HepG2 (cell line): ENCODE measurements at regions not wholly inside any gene's neighbourhood (a gene's known extent, or its start where the extent isn't known, plus 50 kb on each side); places are given as distances from the start of the nearest gene placed in this dataset.

ENCODE experiments used
- ATF7 ChIP-seq, 2 experiments: fragments of 450-650 bp in 1 of 2; sonication (generic) in 1 of 2; formaldehyde crosslinking in 1 of 2; IDR thresholded peaks; 2 replicates each; pipeline versions ENCODE4 v1.4.0 to v1.6.1; 2016 to 2020; ENCODE audit warnings: antibody characterized with exemption in 1 of 2, mild to moderate bottlenecking in 1 of 2, missing genetic modification reagents in 1 of 2
- DMAP1 ChIP-seq: IDR thresholded peaks from 2 replicates; pipeline ENCODE4 v1.6.1; 2016
- ISL2 ChIP-seq: sonication (generic); formaldehyde crosslinking; IDR thresholded peaks from 2 replicates; pipeline ENCODE4 v1.5.0; 2020; ENCODE audit warnings: missing genetic modification reagents
- KDM3A ChIP-seq: IDR thresholded peaks from 2 replicates; pipeline ENCODE4 v1.6.1; 2018; ENCODE audit warnings: low read depth, missing compliant biosample characterization
- MAZ ChIP-seq, 2 experiments: sonication (generic) in 1 of 2; formaldehyde crosslinking in 1 of 2; IDR thresholded peaks; 2 replicates each; pipeline versions ENCODE4 v1.5.0 to v1.6.1; 2012 to 2020; ENCODE audit warnings: low read depth in 2 of 2, mild to moderate bottlenecking in 2 of 2, borderline replicate concordance in 1 of 2, improper control_type of control experiment in 1 of 2, low read length in 1 of 2, missing genetic modification reagents in 1 of 2, moderate library complexity in 1 of 2
- MXD4 ChIP-seq: IDR thresholded peaks from 2 replicates; pipeline ENCODE4 v1.6.1; 2016; ENCODE audit warnings: mild to moderate bottlenecking, missing biosample characterization, missing genetic modification reagents
- PATZ1 ChIP-seq: sonication (generic); formaldehyde crosslinking; IDR thresholded peaks from 2 replicates; pipeline ENCODE4 v1.4.0; 2020; ENCODE audit warnings: missing genetic modification reagents
- SOX13 ChIP-seq, 3 experiments: fragments of 450-650 bp in 1 of 3; sonication (generic) in 1 of 3; formaldehyde crosslinking in 1 of 3; IDR thresholded peaks in 2 of 3; conservative IDR thresholded peaks in 1 of 3; 2 replicates each; pipeline versions ENCODE4 v1.5.0 to v1.6.1; 2016 to 2020; ENCODE audit warnings: antibody characterized with exemption in 1 of 3, mild to moderate bottlenecking in 1 of 3, missing compliant biosample characterization in 1 of 3, missing genetic modification reagents in 1 of 3, moderate library complexity in 1 of 3
- TBP ChIP-seq: sonication (generic); formaldehyde crosslinking; IDR thresholded peaks from 2 replicates; pipeline ENCODE4 v1.5.0; 2020; ENCODE audit warnings: missing genetic modification reagents
- ZHX2 ChIP-seq, 2 experiments: sonication (generic) in 1 of 2; formaldehyde crosslinking in 1 of 2; IDR thresholded peaks; 2 replicates each; pipeline versions ENCODE4 v1.6.1 to v1.9.0; 2014 to 2022; ENCODE audit warnings: antibody characterized with exemption in 1 of 2, borderline replicate concordance in 1 of 2, inconsistent platforms in 1 of 2, low read depth in 1 of 2, missing genetic modification reagents in 1 of 2
- ZNF136 ChIP-seq: sonication (generic); formaldehyde crosslinking; IDR thresholded peaks from 2 replicates; pipeline ENCODE4 v1.8.1; 2022; ENCODE audit warnings: low read depth, mild to moderate bottlenecking, moderate library complexity, missing genetic modification reagents
- ZNF704 ChIP-seq: sonication (generic); formaldehyde crosslinking; IDR thresholded peaks from 2 replicates; pipeline ENCODE4 v1.8.1; 2023; ENCODE audit warnings: mild to moderate bottlenecking, inconsistent platforms, moderate library complexity, missing genetic modification reagents, borderline replicate concordance
- ZNF784 ChIP-seq: sonication (generic); formaldehyde crosslinking; IDR thresholded peaks from 2 replicates; pipeline ENCODE4 v1.5.1; 2020; ENCODE audit warnings: missing genetic modification reagents, mild to moderate bottlenecking, borderline replicate concordance

- TF ChIP-seq MAZ (IDR thresholded peaks at IDR 0.05; ENCODE audit: borderline replicate concordance, low read depth, low read length) (no peak), MAZ (CRISPR knock-in tag; IDR thresholded peaks at IDR 0.05; ENCODE audit: low read depth) (no peak), ZNF704 (CRISPR knock-in tag) (no peak), ZHX2 (IDR thresholded peaks at IDR 0.05; ENCODE audit: low read depth) (no peak), ZHX2 (CRISPR knock-in tag; IDR thresholded peaks at IDR 0.05; ENCODE audit: borderline replicate concordance) (no peak), TBP (CRISPR knock-in tag) (no peak), MXD4 (CRISPR knock-in tag) (no peak; the same call in 1 of the 2 replicates), SOX13 (IDR thresholded peaks at IDR 0.05) (peak; percentile 68; the same call in 1 of the 2 replicates), SOX13 (CRISPR knock-in tag; conservative IDR thresholded peaks at IDR 0.05 in 1 of 2, IDR thresholded peaks at IDR 0.05 in 1 of 2) (peak in 1 of 2 experiments; percentile 95; a peak in 2 of 4 replicates), PATZ1 (CRISPR knock-in tag) (peak; percentile 99), ZNF136 (0 out of 2 replicates have a peak, but pooled peaks have one; percentile 76), DMAP1 (CRISPR knock-in tag) (peak; percentile 21; the same call in 1 of the 2 replicates), ATF7 (IDR thresholded peaks at IDR 0.05) (no peak), ATF7 (CRISPR knock-in tag; IDR thresholded peaks at IDR 0.05) (0 out of 2 replicates have a peak, but pooled peaks have one; percentile 37), ZNF784 (0 out of 2 replicates have a peak, but pooled peaks have one; percentile 81), ISL2 (peak; percentile 82), KDM3A (CRISPR knock-in tag) (no peak)
Observed at GRCh38 chr17:72571813-72572396, 451.1 kb downstream of the SOX9 start (continued).
